GM23338 (cell line): ENCODE measurements at regions not wholly inside any gene's neighbourhood (a gene's known extent, or its start where the extent isn't known, plus 50 kb on each side); places are given as distances from the start of the nearest gene placed in this dataset.

Experiments
- ATAC-seq: fragments of 200-7000 bp; cut with Tn5 transposase; 3 replicates; pipeline ENCODE4 v1.9.1; 2020
- DNase-seq: peaks from one replicate; pipeline ENCODE4 v3.0.0-alpha.2; 2015; ENCODE audit warnings: low spot score
- H2AFZ ChIP-seq: fragments of 200-600 bp; sonication (generic); 2 replicates; pipeline ENCODE4 v1.8.0; 2016; ENCODE audit warnings: antibody characterized with exemption, mild to moderate bottlenecking, moderate library complexity
- H3F3A ChIP-seq: fragments of 200-600 bp; sonication (generic); replicated peaks from 2 replicates; pipeline ENCODE4 v1.8.0; 2017; ENCODE audit warnings: antibody characterized with exemption, mixed run types, low read depth
- H3K27ac ChIP-seq: fragments of 200-600 bp; sonication (generic); 2 replicates; pipeline ENCODE4 v1.6.1; 2016; ENCODE audit warnings: low read depth
- H3K27me3 ChIP-seq: fragments of 200-600 bp; sonication (generic); 2 replicates; pipeline ENCODE4 v1.8.0; 2016; ENCODE audit warnings: mild to moderate bottlenecking, mixed run types, moderate library complexity; ENCODE audit not compliant: insufficient read depth
- H3K36me3 ChIP-seq: fragments of 200-600 bp; sonication (generic); 2 replicates; pipeline ENCODE4 v1.8.0; 2016; ENCODE audit warnings: mild to moderate bottlenecking; ENCODE audit not compliant: insufficient read depth
- H3K4me1 ChIP-seq: fragments of 200-600 bp; sonication (generic); 2 replicates; pipeline ENCODE4 v1.8.0; 2016; ENCODE audit warnings: mild to moderate bottlenecking, moderate library complexity; ENCODE audit not compliant: insufficient read depth
- H3K4me2 ChIP-seq: fragments of 200-600 bp; sonication (generic); 2 replicates; pipeline ENCODE4 v1.7.1; 2017; ENCODE audit warnings: mixed run types
- H3K4me3 ChIP-seq: fragments of 200-600 bp; sonication (generic); 2 replicates; pipeline ENCODE4 v1.6.1; 2016; ENCODE audit warnings: mixed run types
- H3K79me2 ChIP-seq: fragments of 200-600 bp; sonication (generic); replicated peaks from 2 replicates; pipeline ENCODE4 v1.8.0; 2017; ENCODE audit warnings: mild to moderate bottlenecking; ENCODE audit not compliant: insufficient read depth
- H3K9me2 ChIP-seq: fragments of 200-600 bp; sonication (generic); 2 replicates; pipeline ENCODE4 v1.8.0; 2017; ENCODE audit not compliant: insufficient read depth
- H4K20me1 ChIP-seq: fragments of 200-600 bp; sonication (generic); replicated peaks from 2 replicates; pipeline ENCODE4 v1.8.0; 2017; ENCODE audit warnings: mild to moderate bottlenecking; ENCODE audit not compliant: insufficient read depth
- H3K27ac Mint-ChIP-seq: 2 replicates; pipeline ENCODE4 v1.8.0; 2020; ENCODE audit warnings: inconsistent platforms, mild to moderate bottlenecking, moderate library complexity, mixed read lengths
- H3K27me3 Mint-ChIP-seq: 3 replicates; pipeline ENCODE4 v1.8.0; 2022; ENCODE audit warnings: low read depth, mild to moderate bottlenecking, moderate library complexity, mixed read lengths, inconsistent platforms; ENCODE audit not compliant: insufficient read depth, poor library complexity
- H3K36me3 Mint-ChIP-seq: 3 replicates; pipeline ENCODE4 v1.8.0; 2021; ENCODE audit warnings: low read depth, mild to moderate bottlenecking, inconsistent platforms, moderate library complexity, mixed read lengths
- H3K4me1 Mint-ChIP-seq: 3 replicates; pipeline ENCODE4 v1.8.0; 2020; ENCODE audit warnings: mild to moderate bottlenecking, inconsistent platforms, mixed read lengths
- H3K4me3 Mint-ChIP-seq: 3 replicates; pipeline ENCODE4 v1.8.0; 2021; ENCODE audit warnings: moderate library complexity, mild to moderate bottlenecking, inconsistent platforms, mixed read lengths
- H3K9me3 Mint-ChIP-seq: 3 replicates; pipeline ENCODE4 v1.8.0; 2020; ENCODE audit warnings: moderate library complexity, mild to moderate bottlenecking, inconsistent platforms, mixed read lengths
- CREB1 ChIP-seq: fragments of 250-450 bp; sonication (Bioruptor Pico); IDR thresholded peaks from 2 replicates; pipeline ENCODE4 v1.5.0; 2020; ENCODE audit warnings: low read depth, mild to moderate bottlenecking, moderate library complexity
- EZH2 ChIP-seq: fragments of 200-600 bp; sonication (generic); IDR thresholded peaks from one replicate; pipeline ENCODE4 v1.8.0; 2017; ENCODE audit warnings: antibody characterized with exemption, mild to moderate bottlenecking, low read depth; ENCODE audit not compliant: unreplicated experiment
- EZH2phosphoT487 ChIP-seq: fragments of 200-600 bp; sonication (generic); IDR thresholded peaks from one replicate; pipeline ENCODE4 v1.8.1; 2018; ENCODE audit warnings: antibody characterized with exemption; ENCODE audit not compliant: unreplicated experiment
- JUNB ChIP-seq: IDR thresholded peaks from one replicate; pipeline ENCODE4 v1.6.1; 2016; ENCODE audit warnings: antibody characterized with exemption; ENCODE audit not compliant: unreplicated experiment
- NANOG ChIP-seq: IDR thresholded peaks from 2 replicates; pipeline ENCODE4 v1.6.1; 2016; ENCODE audit warnings: antibody characterized with exemption, borderline replicate concordance
- POLR2AphosphoS5 ChIP-seq: IDR thresholded peaks from 2 replicates; pipeline ENCODE4 v1.6.1; 2016; ENCODE audit warnings: antibody characterized with exemption, low read depth
- REST ChIP-seq: IDR thresholded peaks from one replicate; pipeline ENCODE4 v1.6.1; 2018; ENCODE audit warnings: antibody characterized with exemption; ENCODE audit not compliant: unreplicated experiment
- STAT1 ChIP-seq: IDR thresholded peaks from one replicate; pipeline ENCODE4 v1.6.1; 2016; ENCODE audit warnings: antibody characterized with exemption; ENCODE audit not compliant: unreplicated experiment
- ZNF114 ChIP-seq: fragments of 250-450 bp; sonication (Bioruptor Pico); IDR thresholded peaks from 2 replicates; pipeline ENCODE4 v1.5.0; 2020; ENCODE audit warnings: mild to moderate bottlenecking, moderate library complexity
- ZNF331 ChIP-seq: fragments of 250-450 bp; sonication (Bioruptor Pico); IDR thresholded peaks from 2 replicates; pipeline ENCODE4 v1.5.0; 2020; ENCODE audit warnings: low read depth, mild to moderate bottlenecking, moderate library complexity
- TF ChIP-seq, protein P1 (sequence below), 2 experiments: fragments of 200-600 bp in 1 of 2; sonication (generic) in 1 of 2; conservative IDR thresholded peaks; 2 replicates each; pipeline versions ENCODE4 v1.5.1 to v1.6.1; 2016 to 2017; ENCODE audit warnings: antibody characterized with exemption in 2 of 2, low read depth in 2 of 2, mild to moderate bottlenecking in 2 of 2, moderate library complexity in 1 of 2
- TF ChIP-seq, protein P2 (sequence below): fragments of 250-450 bp; sonication (Bioruptor Pico); IDR thresholded peaks from 2 replicates; pipeline ENCODE4 v1.5.0; 2020; ENCODE audit warnings: mild to moderate bottlenecking, moderate library complexity
- TF ChIP-seq, protein P3 (sequence below): IDR thresholded peaks from 2 replicates; pipeline ENCODE4 v1.6.1; 2016; ENCODE audit warnings: antibody characterized with exemption

DNA sequence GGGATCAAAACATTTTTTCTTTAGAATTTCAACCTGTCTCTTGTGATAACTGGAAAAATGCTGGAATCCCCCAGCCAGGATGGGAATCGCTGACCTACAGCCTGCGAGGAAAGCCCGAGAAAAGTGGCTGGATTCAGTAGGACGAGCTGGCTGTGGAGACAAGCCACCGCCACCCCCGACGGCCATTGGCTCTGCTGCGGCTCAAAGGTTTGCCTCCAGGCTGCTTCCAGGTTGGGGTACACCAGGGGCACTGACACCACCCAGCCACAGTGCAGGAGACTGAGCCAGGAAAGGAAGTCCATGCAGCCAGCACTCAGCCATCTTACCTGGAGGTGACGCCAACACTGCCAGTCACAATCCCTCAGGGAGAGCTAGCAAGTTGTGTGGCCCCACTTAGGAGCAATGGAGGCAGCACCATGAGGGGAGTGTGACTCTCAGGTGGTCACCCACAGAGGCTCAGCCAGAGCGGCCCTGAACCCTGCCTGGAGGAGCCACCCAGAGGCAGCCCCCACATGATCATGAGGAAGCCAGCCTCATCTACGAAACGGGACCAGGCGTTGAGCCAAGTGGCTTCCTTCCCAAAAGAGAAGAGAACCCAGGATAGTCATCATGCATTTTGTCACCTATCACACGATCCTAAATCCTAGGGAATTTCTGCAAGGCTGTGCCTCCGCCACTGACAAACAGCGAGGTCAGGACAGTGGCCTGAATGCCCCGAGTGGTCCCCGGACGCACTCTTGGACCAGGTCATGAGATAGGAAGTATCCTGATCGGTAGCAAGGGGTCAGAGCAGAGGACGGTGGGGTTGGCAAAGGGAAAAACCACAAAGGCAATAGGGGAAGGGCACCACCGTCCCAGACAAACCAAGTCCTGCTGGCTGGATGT is 84.8 kb downstream of the RBFOX3 start:
- Mint-ChIP-seq H3K4me1 (peaks cover 22% of the 10 kb centered on the region), H3K36me3 (no peaks in the 10 kb centered on the region), H3K4me3 (no peak overlapping the region), H3K9me3 (no peaks in the 10 kb centered on the region), H3K27ac (no peak overlapping the region), H3K27me3 (peaks cover 14% of the 10 kb centered on the region)
- ATAC-seq (no peak), DNase-seq (no peak)
- Histone ChIP-seq H3K79me2 (no peaks in the 10 kb centered on the region), H3K4me1 (no peaks in the 10 kb centered on the region; the same call in 1 of the 2 replicates), H3K4me2 (no peak overlapping the region), H3F3A (no peaks in the 10 kb centered on the region), H3K36me3 (no peaks in the 10 kb centered on the region), H3K4me3 (no peak overlapping the region), H3K27me3 (no peaks in the 10 kb centered on the region), H4K20me1 (no peaks in the 10 kb centered on the region; the same call in 1 of the 2 replicates), H2AFZ (no peak overlapping the region), H3K9me2 (0 out of 2 replicates have a peak, but pooled peaks cover 8% of the 10 kb centered on the region), H3K27ac (no peak overlapping the region)
- TF ChIP-seq EZH2phosphoT487 (no peak), ZNF114 (CRISPR knock-in tag) (no peak), JUNB (no peak), ZNF331 (no peak), NANOG (no peak), EZH2 (no peak), REST (no peak), STAT1 (no peak), CREB1 (CRISPR knock-in tag) (no peak), POLR2AphosphoS5 (no peak)
- TF ChIP-seq, protein P1, sequence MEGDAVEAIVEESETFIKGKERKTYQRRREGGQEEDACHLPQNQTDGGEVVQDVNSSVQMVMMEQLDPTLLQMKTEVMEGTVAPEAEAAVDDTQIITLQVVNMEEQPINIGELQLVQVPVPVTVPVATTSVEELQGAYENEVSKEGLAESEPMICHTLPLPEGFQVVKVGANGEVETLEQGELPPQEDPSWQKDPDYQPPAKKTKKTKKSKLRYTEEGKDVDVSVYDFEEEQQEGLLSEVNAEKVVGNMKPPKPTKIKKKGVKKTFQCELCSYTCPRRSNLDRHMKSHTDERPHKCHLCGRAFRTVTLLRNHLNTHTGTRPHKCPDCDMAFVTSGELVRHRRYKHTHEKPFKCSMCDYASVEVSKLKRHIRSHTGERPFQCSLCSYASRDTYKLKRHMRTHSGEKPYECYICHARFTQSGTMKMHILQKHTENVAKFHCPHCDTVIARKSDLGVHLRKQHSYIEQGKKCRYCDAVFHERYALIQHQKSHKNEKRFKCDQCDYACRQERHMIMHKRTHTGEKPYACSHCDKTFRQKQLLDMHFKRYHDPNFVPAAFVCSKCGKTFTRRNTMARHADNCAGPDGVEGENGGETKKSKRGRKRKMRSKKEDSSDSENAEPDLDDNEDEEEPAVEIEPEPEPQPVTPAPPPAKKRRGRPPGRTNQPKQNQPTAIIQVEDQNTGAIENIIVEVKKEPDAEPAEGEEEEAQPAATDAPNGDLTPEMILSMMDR (conservative IDR thresholded peaks at IDR 0.05; ENCODE audit: low read depth in 2 of 2) = no peak
- TF ChIP-seq, protein P2, sequence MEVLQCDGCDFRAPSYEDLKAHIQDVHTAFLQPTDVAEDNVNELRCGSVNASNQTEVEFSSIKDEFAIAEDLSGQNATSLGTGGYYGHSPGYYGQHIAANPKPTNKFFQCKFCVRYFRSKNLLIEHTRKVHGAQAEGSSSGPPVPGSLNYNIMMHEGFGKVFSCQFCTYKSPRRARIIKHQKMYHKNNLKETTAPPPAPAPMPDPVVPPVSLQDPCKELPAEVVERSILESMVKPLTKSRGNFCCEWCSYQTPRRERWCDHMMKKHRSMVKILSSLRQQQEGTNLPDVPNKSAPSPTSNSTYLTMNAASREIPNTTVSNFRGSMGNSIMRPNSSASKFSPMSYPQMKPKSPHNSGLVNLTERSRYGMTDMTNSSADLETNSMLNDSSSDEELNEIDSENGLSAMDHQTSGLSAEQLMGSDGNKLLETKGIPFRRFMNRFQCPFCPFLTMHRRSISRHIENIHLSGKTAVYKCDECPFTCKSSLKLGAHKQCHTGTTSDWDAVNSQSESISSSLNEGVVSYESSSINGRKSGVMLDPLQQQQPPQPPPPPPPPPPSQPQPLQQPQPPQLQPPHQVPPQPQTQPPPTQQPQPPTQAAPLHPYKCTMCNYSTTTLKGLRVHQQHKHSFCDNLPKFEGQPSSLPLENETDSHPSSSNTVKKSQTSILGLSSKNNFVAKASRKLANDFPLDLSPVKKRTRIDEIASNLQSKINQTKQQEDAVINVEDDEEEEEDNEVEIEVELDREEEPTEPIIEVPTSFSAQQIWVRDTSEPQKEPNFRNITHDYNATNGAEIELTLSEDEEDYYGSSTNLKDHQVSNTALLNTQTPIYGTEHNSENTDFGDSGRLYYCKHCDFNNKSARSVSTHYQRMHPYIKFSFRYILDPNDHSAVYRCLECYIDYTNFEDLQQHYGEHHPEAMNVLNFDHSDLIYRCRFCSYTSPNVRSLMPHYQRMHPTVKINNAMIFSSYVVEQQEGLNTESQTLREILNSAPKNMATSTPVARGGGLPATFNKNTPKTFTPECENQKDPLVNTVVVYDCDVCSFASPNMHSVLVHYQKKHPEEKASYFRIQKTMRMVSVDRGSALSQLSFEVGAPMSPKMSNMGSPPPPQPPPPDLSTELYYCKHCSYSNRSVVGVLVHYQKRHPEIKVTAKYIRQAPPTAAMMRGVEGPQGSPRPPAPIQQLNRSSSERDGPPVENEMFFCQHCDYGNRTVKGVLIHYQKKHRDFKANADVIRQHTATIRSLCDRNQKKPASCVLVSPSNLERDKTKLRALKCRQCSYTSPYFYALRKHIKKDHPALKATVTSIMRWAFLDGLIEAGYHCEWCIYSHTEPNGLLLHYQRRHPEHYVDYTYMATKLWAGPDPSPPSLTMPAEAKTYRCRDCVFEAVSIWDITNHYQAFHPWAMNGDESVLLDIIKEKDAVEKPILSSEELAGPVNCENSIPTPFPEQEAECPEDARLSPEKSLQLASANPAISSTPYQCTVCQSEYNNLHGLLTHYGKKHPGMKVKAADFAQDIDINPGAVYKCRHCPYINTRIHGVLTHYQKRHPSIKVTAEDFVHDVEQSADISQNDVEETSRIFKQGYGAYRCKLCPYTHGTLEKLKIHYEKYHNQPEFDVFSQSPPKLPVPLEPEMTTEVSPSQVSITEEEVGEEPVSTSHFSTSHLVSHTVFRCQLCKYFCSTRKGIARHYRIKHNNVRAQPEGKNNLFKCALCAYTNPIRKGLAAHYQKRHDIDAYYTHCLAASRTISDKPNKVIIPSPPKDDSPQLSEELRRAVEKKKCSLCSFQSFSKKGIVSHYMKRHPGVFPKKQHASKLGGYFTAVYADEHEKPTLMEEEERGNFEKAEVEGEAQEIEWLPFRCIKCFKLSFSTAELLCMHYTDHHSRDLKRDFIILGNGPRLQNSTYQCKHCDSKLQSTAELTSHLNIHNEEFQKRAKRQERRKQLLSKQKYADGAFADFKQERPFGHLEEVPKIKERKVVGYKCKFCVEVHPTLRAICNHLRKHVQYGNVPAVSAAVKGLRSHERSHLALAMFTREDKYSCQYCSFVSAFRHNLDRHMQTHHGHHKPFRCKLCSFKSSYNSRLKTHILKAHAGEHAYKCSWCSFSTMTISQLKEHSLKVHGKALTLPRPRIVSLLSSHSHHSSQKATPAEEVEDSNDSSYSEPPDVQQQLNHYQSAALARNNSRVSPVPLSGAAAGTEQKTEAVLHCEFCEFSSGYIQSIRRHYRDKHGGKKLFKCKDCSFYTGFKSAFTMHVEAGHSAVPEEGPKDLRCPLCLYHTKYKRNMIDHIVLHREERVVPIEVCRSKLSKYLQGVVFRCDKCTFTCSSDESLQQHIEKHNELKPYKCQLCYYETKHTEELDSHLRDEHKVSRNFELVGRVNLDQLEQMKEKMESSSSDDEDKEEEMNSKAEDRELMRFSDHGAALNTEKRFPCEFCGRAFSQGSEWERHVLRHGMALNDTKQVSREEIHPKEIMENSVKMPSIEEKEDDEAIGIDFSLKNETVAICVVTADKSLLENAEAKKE (CRISPR knock-in tag) = no peak
- TF ChIP-seq, protein P3, sequence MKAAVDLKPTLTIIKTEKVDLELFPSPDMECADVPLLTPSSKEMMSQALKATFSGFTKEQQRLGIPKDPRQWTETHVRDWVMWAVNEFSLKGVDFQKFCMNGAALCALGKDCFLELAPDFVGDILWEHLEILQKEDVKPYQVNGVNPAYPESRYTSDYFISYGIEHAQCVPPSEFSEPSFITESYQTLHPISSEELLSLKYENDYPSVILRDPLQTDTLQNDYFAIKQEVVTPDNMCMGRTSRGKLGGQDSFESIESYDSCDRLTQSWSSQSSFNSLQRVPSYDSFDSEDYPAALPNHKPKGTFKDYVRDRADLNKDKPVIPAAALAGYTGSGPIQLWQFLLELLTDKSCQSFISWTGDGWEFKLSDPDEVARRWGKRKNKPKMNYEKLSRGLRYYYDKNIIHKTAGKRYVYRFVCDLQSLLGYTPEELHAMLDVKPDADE = no peak
